Kidney tubule cell (primary cell): ENCODE measurements at regions not wholly inside any gene's neighbourhood (a gene's known extent, or its start where the extent isn't known, plus 50 kb on each side); places are given as distances from the start of the nearest gene placed in this dataset.
"Not testable (repeated sequence)": the region's sequence is repeated elsewhere in the genome, so short reads cannot be mapped to it uniquely, and the experiment has no call there.

ENCODE experiments used
- DNase-seq: peaks from one replicate; pipeline ENCODE4 v3.0.0-alpha.2; 2018; ENCODE audit warnings: low spot score

- DNase-seq = no peak
Observed at GRCh38 chr4:123218981-123219380, 177.6 kb upstream of the SPRY1 start.

GRCh38 chr4:123229286-123229685 is 167.3 kb upstream of the SPRY1 start:
- no peak for DNase-seq

- DNase-seq = no peak
Observed at GRCh38 chr4:123230061-123230460, 166.5 kb upstream of the SPRY1 start.

- no peak for DNase-seq
Observed at GRCh38 chr4:123232439-123232838, 164.2 kb upstream of the SPRY1 start.

- DNase-seq = no peak
Observed at GRCh38 chr4:123233136-123233768, 163.3 kb upstream of the SPRY1 start.

- DNase-seq = no peak
Observed at GRCh38 chr4:123234955-123235354, 161.6 kb upstream of the SPRY1 start.

- DNase-seq = peak; percentile 69
Observed at GRCh38 chr4:123235431-123235830, 161.2 kb upstream of the SPRY1 start.

GRCh38 chr4:123236606-123237005 is 160.0 kb upstream of the SPRY1 start:
- DNase-seq = no peak

GRCh38 chr4:123240286-123240685 is 156.3 kb upstream of the SPRY1 start:
- DNase-seq = not testable (repeated sequence)

GRCh38 chr4:123243220-123243619 is 153.4 kb upstream of the SPRY1 start:
- not testable (repeated sequence) for DNase-seq

GRCh38 chr4:123244137-123244536 is 152.5 kb upstream of the SPRY1 start:
- DNase-seq = no peak

GRCh38 chr4:123246085-123246484 is 150.5 kb upstream of the SPRY1 start:
- no peak for DNase-seq

- no peak for DNase-seq
Observed at GRCh38 chr4:123248085-123248659, 148.4 kb upstream of the SPRY1 start.

- DNase-seq = no peak
Observed at GRCh38 chr4:123249821-123250220, 146.8 kb upstream of the SPRY1 start.

- DNase-seq = no peak
Observed at GRCh38 chr4:123250843-123251242, 145.8 kb upstream of the SPRY1 start.

GRCh38 chr4:123255971-123256370 is 140.6 kb upstream of the SPRY1 start:
- peak; percentile 49 for DNase-seq

- no peak for DNase-seq
Observed at GRCh38 chr4:123256901-123257300, 139.7 kb upstream of the SPRY1 start.

- no peak for DNase-seq
Observed at GRCh38 chr4:123257591-123257990, 139.0 kb upstream of the SPRY1 start.

GRCh38 chr4:123259676-123260646 is 136.6 kb upstream of the SPRY1 start:
- DNase-seq = no peak

GRCh38 chr4:123260653-123261052 is 135.9 kb upstream of the SPRY1 start:
- DNase-seq = no peak

GRCh38 chr4:123262080-123262479 is 134.5 kb upstream of the SPRY1 start:
- DNase-seq = no peak

- DNase-seq = peak; percentile 16
Observed at GRCh38 chr4:123265443-123265842, 131.2 kb upstream of the SPRY1 start.

GRCh38 chr4:123266221-123266620 is 130.4 kb upstream of the SPRY1 start:
- DNase-seq = no peak
